ENCODE measurements at regions not wholly inside any gene's neighbourhood (a gene's known extent, or its start where the extent isn't known, plus 50 kb on each side); places are given as distances from the start of the nearest gene placed in this dataset.

GRCh38 chr1:116207126-116207735, 96.0 kb downstream of the MAB21L3 start:
- TF ChIP-seq CTCF (IDR thresholded peaks at IDR 0.05), result no peak
- TF ChIP-seq POLR2AphosphoS5 (IDR thresholded peaks at IDR 0.05), result no peak
- TF ChIP-seq POLR2A (IDR thresholded peaks at IDR 0.05), result no peak
- no peak for TF ChIP-seq EP300 (IDR thresholded peaks at IDR 0.05)
